IPS DF 4.7 (cell line): ENCODE measurements at regions not wholly inside any gene's neighbourhood (a gene's known extent, or its start where the extent isn't known, plus 50 kb on each side); places are given as distances from the start of the nearest gene placed in this dataset.
"Not testable (repeated sequence)": the region's sequence is repeated elsewhere in the genome, so short reads cannot be mapped to it uniquely, and the experiment has no call there.

ENCODE experiments used
- DNase-seq: peaks from one replicate; pipeline ENCODE4 v3.0.0-alpha.2; 2013; ENCODE audit warnings: low spot score; ENCODE audit errors: extremely low read depth

DNA sequence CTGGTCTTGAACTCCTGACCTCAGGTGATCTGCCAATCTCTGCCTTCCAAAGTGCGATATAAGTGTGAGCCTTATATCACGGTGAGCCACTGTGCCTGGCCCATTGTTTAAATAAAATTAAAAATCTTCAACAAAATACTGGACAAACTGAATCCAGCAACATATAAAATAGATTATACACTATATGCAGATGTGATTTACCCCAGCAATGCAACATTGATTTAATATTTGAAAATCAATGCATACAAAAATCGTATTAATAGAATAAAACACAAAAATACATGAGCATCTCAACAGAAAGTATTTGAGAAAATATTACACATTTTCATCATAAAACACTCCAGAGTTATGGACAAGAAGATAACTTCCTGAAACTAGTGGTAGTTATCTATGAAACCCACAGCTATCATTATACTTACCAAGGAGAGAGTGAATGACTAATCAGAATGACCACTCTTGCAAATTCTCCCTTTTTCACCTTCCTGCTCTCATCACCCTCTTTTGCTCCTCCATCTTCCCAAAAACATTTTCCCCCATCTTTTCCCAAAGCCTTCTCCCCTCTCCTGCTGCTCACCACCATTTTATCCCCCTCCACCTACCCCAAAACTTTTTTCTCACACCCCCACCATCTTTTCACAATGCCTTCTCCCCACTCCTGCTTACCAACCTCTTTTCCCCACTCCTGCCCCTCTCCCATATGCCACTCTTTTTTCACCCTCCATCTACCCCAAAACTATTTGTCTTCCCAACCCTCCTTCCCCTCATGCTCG is 122.1 kb upstream of the VPREB1 start:
- DNase-seq = no peak

DNA sequence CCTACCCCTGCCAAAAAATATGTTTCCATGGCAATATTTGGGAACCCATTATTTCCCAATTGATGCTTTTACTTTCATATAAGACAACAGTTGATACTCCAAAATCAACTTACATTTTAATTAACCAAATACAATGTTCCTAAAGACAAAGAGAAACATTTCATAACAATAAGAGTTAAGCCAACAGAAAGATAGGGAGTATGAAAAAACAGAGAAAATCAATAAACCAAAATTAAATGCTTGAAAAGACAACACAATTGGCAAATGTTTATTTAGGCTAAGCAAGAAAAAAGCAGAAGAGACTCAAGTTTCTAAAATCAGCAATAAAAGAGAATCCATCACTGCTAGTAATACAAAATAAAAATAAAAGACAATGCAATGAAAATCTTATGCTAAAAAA is 123.1 kb upstream of the VPREB1 start:
- no peak for DNase-seq

DNA sequence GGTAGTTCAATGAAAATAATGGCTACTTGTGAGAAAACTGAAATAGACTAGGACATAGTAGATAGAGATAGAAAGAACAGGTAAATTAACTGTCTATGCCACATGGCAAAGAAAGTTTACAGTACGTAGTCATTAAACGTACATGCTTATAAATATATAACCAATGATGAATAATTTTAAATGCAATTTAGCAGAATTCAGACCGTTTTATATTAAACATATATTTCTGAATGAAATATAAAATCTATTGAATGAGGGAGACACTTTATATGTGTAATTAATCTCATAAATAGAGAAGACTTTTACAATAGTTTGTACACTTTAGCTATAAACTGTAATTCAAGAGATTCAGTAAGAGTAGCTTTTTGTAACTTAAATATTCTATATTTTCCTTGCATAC is 124.4 kb upstream of the VPREB1 start:
- no peak for DNase-seq

DNA sequence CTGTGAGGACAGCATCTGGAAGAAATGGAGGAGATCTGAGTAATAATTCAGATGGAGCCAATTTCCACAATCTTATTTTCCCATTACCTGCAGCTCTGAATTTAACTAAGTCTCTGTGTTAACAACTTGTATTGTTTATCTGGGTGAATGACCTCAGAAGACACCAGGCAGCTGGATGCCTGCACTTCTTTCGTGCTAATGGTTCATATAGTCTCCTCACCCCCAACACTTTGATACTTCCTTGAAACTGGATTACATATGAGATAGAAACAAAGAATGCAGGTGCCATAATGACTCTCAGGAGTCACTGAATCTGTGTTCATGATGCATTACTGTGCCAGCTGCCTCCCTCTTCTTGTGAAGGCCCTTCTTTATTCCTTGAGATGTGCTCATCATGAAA is 125.6 kb upstream of the VPREB1 start:
- DNase-seq = no peak

DNA sequence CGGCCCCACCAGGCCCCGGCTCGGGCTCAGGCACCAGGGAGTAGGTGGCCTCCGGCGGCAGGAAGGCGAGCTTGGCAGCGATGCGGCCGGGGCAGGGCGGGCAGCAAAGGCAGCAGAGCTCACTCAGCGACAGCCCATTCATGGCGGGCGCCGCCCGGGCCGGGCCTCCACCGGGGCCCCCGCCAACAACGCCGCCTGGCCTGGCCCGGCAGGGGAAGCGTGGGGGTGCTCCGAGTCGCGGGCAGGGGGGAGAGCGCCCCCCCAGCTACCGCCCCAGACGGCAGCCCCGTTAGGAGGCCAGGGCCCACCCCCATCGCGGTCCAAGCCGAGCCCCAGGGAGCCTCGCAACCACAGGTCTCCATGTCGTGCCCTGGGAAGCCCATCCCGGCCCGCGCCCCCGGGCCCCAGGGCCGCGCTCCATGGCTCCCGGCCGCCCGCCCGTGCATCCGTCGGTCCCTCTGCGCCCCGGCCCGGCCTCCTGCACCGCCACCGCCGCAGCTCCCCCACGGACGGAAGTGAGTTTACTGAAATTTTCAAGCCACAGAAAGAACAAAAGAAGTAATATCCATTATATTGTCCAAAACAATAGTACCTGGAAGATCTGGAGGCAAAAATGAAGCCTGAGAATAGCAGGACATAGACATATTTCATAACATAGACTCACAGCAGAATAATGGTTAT is 126.6 kb upstream of the VPREB1 start:
- DNase-seq = not testable (repeated sequence)

DNA sequence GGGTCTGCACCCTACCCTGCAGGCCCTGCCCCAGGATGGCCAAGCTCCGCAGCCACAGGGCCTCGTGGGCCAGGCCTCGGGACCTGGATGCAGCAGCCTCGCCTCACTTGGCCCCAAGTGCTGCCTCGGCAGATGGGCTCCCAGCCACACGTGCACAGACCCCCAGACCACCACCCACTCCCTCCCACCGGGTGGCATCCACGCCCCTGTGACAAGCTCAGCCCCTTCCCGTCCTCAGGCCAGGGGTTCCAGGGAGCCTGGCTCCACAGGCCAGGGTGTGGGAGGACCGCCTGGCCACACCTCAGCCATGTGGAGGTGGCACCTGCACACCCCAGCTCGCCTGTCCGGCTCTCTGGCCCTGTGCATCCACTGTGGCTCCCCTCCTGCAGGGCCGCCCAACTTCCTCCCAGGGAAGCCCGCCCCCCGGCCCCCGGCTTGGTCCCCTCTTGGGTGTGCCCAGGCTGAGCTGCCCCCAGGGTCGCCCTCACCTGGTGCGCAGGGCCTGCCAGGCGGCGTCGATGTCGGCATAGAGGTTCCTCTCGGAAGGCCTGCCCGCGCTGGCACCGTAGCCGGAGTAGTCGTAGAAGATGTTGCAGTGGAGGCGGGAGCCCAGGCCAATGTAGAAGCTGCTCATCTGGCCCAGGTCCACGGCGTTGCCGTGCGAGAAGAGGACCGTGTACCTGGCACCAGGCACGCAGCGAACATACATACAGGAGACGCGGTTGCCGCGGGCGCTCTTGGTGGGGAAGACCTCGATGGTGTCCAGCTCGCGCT is 127.4 kb upstream of the VPREB1 start:
- not testable (repeated sequence) for DNase-seq

DNA sequence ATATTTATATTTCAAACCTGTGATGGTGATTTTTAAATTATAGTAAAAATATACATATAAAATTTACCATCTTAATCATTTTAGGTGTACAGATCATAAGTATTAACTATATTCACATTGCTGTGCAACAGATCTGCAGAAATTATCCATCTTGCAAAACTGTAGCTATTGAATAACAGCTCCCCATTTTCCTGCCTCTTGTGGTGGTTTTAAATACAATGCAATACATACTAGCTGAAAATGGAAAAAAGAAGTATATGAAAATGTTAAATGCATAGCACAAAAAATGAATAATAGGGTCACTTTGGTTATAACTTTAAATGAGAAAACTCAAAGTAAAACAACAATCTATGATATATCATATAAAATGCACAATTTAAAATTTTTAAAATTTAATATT is 130.9 kb upstream of the VPREB1 start:
- DNase-seq = no peak

DNA sequence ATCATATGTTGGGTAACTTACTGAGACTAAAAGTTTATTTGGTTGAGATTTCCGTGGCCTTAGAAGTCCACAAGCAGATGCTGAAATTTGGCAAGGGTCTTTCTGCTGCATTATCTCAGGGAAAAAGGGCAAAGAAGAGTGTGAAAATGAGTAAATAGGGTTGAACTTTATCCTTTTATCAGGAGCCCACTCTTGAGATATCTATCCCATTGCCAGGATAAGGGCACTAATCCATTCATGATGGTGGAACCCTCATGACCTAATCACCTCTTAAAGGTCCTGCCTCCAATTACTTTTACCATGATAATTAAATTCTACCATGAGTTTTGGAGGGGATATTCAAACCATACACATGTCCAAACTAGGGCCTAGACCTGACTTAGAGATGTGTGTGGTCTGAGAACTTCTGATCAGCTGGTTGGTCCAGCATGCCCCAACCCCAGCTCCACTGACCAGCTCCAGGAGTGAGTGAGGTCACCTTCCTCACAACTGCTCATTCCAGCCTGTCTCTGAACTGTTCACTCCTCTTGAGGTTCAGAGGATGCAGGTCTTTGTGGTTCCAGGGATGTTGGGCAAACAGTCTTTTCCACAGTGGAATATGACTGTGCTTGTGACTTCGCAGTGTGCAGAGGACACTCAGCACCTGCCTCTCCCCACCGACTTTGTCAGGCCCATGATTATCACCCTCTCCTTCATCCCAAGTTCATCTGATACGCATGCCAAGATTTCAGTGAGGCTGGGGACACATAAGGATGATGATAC is 130.1 kb upstream of the TOP3B start:
- DNase-seq = no peak

DNA sequence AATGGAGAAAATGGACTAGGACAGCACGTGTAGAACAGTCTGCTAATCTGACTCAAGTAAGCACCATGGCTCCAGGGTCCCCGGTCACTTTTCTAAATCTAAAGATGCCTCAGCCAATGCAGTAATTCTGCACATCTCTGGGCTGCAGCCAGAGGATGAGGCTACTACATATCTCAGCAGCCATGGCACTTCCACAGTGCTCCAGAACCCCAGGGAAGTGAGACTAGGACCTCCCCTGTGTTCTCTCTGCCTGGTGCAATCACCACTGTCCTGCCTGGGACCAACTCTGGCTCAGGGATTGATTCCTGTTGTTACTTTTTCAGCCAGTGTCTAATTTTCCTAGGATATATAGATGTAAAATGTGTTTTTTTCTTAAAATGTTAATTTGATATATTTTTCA is 129.4 kb upstream of the TOP3B start:
- DNase-seq = no peak

DNA sequence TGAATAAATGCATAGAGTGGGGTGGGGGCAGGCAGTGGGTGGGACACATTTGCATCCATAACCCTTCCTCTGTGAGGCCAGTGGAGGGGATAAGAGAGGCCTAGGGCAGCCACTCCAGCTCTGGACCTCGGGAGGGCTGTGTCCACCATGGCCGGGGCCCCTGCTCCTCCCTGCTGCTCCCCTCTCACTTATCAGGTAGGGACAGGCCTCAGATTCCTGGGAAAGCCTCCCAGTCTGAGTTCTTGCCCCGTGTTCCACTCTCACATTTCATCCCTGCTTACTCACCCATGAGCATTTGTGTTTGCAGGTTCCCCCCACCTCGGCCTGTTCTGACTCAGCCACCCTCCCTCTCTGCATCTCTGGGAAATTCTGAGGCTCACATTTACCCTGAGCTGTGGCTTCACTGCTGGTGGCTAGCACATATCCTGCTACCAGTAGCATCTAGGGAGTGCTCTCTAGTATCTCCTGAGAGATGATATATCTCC is 128.7 kb upstream of the TOP3B start:
- no peak for DNase-seq

DNA sequence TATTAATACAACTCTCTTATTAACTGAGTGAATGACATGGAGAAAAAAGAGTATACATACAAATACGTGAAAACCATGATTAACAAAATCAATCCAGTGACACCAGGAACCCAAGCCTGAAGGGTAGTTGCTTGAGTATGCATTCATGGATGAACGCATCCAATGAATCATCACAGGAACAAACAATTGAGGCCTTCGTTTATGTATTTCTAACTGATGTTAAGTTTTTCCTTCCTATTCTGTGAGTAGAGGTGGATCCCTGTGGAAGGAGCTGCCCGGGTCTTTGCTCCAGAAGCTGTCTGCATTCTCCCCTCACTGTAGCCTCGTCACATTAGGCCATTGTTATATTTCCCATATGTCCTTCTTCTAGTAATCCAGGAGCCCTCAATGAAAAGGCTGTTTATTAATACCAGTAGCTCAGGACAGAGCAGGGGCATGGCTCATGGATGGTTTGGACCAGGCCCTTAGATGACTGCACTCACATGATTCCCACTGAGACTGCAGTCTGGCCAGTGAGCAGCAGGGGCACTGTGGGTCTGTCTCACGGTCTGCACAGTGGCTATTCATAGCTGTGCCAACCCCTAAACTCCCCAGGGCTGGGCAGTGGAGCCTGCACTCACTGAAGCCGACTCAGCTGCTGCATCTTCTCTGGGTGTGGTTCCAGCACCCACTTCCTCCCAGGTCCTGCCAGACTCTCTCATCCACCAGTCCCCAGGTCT is 128.1 kb upstream of the TOP3B start:
- DNase-seq = no peak

DNA sequence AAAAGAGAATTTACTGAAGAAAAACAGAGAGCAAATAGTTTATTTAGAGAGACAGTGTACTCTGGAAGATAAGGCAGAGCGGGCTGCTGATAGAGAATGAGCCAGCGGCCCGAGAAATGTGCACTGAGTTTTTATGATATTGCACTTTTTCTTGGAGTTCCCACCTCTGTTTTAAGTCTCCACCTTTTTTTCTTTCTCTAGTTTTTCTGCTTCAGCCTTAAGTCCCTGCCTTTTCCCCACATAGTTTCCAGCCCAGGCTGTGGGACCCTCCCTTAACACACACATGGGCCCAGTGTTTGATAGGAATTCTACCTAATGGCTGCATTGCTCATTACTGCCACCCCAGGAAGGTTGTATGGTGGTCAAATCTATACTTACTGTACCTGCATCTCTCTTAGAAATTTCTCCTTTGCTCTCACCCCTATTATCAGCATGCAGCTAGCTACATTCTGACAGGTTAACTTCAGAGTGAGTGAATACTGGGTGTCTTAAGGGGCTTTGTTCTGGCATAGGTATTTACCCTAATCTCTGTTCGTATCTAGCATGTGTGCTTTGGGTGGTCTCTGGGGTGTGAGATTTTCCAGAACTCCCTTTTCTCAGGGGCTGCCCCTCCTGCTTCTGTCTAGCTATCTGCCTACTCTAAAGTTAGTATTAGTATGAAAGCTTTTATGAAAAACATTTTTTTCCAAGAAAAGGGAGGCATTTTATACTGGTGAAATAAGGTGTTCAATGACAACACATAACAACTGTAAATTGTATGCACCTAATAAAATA is 127.3 kb upstream of the TOP3B start:
- no peak for DNase-seq

DNA sequence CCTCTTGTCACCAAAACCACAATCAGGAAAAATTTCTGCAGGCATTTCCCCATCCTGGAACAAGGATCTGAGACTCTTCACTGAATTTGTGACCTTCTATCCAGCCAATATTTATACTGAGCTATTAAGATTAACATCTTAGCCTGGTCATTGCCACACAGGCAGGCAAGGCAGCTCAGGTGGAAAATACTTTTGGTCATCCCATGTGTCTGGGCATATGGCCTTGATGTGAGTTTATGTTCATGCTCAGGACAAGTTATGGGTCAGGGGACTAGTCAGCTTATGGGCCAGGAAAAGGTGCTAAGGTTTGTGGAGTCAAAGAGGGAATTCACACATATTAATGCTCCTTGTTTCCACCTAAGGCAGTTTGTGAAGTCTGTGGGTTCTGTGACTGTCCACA is 124.3 kb upstream of the TOP3B start:
- no peak for DNase-seq

DNA sequence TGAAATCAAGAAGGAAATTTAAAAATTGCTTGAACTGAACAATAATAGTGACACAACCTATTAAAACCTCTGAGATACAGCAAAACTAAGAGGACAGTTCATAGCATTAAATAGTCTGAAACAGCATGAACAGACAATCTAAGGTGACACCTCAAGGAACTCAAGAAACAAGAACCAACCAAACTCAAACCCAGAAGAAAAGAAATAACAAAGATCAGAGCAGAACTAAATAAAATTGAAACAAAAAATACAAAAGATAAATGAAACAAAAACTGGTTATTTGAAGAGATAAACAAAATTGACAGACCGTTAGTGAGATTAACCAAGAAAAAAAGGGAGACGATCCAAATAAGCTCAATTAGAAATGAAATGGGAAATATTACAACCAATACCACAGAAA is 122.8 kb upstream of the TOP3B start:
- DNase-seq = no peak

DNA sequence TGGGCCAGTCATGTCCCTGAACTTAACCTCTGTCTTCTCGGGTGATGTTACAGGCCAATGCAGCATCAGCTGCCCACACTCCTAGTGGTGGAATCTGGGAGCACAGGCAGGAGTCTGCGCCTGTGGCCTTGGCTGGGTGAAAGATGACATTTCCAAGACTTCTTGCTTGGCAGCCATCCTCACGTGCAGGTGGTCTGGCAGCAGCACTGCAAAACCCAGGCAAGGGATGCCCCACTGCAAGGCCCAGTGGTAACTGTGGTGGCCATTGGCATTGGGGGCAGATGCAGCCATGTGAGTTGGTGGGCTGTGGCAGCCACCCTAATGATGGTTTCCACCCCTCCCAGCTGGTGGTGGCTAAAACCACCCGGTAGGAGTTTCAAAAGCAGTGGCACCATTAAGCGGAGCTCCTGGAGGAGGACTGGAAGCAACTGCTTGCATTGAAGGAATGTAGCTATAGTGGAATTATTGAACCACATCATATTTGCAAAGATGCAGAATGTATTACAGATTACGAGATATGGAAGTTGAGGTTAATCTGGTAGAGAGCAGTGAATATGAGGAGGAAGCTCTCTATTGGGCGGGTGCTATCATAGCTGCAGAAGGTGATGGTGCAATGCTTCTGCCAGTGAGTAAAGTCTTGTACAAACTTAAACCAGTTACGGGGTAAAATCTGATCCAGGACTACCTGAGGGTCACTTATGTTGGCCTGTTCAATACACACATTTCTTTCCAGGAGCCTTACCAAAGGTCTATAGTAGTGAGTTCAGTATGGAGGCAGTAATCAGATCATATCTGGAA is 120.7 kb upstream of the TOP3B start:
- no peak for DNase-seq

DNA sequence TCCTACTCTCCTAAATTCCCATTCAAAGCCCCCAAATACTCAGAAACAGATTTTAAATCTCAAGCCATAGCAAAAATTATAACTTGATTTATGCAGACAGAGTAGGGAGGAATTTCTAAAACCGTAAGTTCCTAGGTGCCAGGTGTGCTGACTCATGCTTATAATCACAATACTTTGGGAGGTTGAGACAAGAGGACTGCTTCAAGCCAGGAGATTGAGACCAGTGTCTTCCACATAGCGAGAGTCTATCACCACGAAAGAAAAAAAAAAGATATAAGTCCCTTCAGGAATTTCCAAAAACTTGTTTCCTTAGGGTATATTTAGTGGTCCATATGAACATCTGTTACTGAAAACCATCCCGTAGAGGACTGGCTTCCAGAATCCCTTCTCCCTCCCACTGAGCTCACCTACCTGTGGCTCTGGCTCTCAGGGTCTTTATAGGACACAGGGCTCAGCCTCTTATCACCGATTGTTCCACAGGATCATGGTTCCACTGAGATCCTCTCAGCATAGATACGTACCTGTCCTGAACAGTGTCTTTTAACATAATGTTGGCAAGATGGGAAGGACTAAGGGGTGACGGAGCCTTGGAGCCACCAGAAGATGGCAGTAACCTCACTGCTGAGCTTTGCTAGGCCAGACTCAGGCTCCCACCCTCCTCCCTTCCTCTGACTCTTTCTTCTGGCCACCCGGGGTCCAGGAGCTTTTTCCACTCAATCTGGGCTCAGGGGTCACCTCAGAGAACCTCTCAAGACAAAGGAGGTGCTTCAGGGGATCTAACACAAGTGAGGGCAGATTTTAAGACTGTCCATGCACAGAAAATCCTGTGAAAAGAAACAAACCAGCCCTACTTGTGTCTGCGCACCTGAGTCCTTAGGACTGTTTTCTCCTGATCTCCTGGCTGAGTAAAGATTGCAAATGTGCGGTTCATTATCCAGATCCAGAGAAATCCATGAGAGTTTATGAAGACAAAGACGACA is 117.5 kb upstream of the TOP3B start:
- no peak for DNase-seq

DNA sequence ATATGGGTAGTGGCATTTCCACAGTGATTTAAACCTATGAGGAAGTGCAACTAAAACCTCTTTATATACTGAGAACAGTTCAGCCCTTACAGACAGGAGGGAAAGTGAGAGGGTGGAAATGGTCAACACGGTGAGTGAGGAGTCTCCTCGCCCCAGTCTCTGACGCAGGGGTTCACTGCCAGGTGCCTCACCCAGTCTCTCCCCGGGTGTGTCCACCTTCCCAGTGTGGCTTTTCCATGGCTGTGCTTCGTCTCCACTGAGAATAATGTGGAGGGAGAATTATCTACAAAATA is 116.6 kb upstream of the TOP3B start:
- DNase-seq = no peak

DNA sequence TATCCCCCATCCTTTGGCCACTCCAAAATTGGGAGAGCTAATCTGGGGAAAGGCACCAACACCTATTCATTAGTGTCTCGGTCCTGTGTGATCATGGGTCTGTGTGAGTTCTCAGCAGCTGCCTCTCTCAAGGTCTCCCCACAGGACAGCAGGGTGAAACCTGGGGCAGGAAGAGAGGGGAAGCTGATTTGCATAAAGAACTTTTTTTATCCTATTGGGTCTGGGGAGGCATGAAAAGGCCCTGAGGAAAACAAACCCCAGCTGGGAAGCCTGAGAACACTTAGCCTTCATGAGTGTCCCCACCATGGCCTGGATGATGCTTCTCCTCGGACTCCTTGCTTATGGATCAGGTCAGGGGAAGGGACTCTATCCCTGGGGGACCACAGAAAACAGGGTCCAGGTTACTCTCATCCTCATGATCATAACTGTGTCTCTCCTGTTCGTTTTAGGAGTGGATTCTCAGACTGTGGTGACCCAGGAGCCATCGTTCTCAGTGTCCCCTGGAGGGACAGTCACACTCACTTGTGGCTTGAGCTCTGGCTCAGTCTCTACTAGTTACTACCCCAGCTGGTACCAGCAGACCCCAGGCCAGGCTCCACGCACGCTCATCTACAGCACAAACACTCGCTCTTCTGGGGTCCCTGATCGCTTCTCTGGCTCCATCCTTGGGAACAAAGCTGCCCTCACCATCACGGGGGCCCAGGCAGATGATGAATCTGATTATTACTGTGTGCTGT is 116.0 kb upstream of the TOP3B start:
- no peak for DNase-seq
